ENCODE measurements at regions not wholly inside any gene's neighbourhood (a gene's known extent, or its start where the extent isn't known, plus 50 kb on each side); places are given as distances from the start of the nearest gene placed in this dataset.

DNA sequence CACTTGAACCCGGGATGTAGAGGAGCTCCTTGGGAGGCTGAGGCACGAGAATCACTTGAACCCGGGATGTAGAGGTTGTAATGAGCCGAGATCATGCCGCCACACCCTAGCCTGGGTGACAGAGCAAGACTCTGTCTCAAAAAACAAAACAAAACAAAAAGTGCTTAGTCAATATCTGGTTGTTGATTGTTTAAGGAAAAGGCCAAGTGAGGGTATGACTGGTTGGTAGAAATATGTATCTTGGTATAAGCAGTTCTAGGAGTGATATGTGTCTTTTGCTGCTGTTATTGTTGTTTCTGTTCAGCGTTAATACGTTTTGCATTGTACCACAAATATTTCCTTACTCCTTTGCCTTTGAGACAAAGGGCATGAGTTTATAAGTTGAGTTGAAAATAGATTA is 210.7 kb upstream of the DMRT1 start (continued):
- TF ChIP-seq ZHX2 (IDR thresholded peaks at IDR 0.05; ENCODE audit: low read depth) (no peak), ZHX2 (CRISPR knock-in tag; IDR thresholded peaks at IDR 0.05; ENCODE audit: borderline replicate concordance) (no peak), ZSCAN25 (CRISPR knock-in tag; IDR thresholded peaks at IDR 0.05) (no peak), THAP9 (CRISPR knock-in tag; IDR thresholded peaks at IDR 0.05; ENCODE audit: borderline replicate concordance) (no peak)

- Histone ChIP-seq H3K9ac (ENCODE audit: insufficient read depth, low read depth, low read length) (no peak overlapping the region), H3K27ac (ENCODE audit: extremely low read length, insufficient read depth, low read length) (no peak overlapping the region), H4K20me1 (ENCODE audit: insufficient read depth, low read length) (no peaks in the 10 kb centered on the region), H3K79me2 (ENCODE audit: insufficient read depth, low read length) (no peaks in the 10 kb centered on the region), H3K4me1 (ENCODE audit: insufficient read depth, low read length) (peaks cover 16% of the 10 kb centered on the region), H3K4me3 (replicated peaks in 1 of 3; ENCODE audit: insufficient read depth in 1 of 3, low read depth in 2 of 3, low read length in 3 of 3) (no peak overlapping the region), H2AFZ (ENCODE audit: low read length) (no peak overlapping the region), H3K4me2 (ENCODE audit: low read depth, low read length) (no peak overlapping the region), H3K36me3 (replicated peaks in 1 of 2; ENCODE audit: control insufficient read depth in 1 of 2, insufficient read depth in 2 of 2, low read length in 2 of 2) (no peaks in the 10 kb centered on the region), H3K9me3 (ENCODE audit: low read length) (no peaks in the 10 kb centered on the region), H3K27me3 (ENCODE audit: control insufficient read depth in 1 of 2, insufficient read depth in 2 of 2, low read length in 2 of 2) (no peaks in the 10 kb centered on the region)
- FAIRE-seq (no peak), ATAC-seq (no peak), DNase-seq (ENCODE audit: low spot score) (no peak)
- POLR2A ChIA-PET: interaction anchor here (1.4 kb wide), 1 partner anchor 43 kb away, joined by 3 read pairs; no protein-coding TSS in a partner anchor
- intact Hi-C loops (cut with micrococcal nuclease; ENCODE audit: unreplicated experiment): no loop called here
- WGBS (ENCODE audit: low lambda C conversion rate): 84% methylated on average over 1 of the region's 1 CpG
- CTCF ChIA-PET (ENCODE audit: low intra/inter-chr PET ratio, low total read pairs): no interaction called here
- no TSS peak for BruUV-seq (replicated peaks)
- in situ Hi-C loops (cut with HindIII; ENCODE audit: extremely low pct_ligation_motif_present, low pct_unique_long_range_greater_than_20kb): no loop called here
- TF ChIP-seq NAIF1 (CRISPR knock-in tag; IDR thresholded peaks at IDR 0.05; ENCODE audit: borderline replicate concordance): no peak
- TF ChIP-seq ZNF335 (CRISPR knock-in tag; IDR thresholded peaks at IDR 0.05): no peak
- TF ChIP-seq HOXD1 (CRISPR knock-in tag; IDR thresholded peaks at IDR 0.05): no peak
- no peak for TF ChIP-seq TP53 (CRISPR knock-in tag; conservative IDR thresholded peaks at IDR 0.05)
- TF ChIP-seq, protein P1, sequence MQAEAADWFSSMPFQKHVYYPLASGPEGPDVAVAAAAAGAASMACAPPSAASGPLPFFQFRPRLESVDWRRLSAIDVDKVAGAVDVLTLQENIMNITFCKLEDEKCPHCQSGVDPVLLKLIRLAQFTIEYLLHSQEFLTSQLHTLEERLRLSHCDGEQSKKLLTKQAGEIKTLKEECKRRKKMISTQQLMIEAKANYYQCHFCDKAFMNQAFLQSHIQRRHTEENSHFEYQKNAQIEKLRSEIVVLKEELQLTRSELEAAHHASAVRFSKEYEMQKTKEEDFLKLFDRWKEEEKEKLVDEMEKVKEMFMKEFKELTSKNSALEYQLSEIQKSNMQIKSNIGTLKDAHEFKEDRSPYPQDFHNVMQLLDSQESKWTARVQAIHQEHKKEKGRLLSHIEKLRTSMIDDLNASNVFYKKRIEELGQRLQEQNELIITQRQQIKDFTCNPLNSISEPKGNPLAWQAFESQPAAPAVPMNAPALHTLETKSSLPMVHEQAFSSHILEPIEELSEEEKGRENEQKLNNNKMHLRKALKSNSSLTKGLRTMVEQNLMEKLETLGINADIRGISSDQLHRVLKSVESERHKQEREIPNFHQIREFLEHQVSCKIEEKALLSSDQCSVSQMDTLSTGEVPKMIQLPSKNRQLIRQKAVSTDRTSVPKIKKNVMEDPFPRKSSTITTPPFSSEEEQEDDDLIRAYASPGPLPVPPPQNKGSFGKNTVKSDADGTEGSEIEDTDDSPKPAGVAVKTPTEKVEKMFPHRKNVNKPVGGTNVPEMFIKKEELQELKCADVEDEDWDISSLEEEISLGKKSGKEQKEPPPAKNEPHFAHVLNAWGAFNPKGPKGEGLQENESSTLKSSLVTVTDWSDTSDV (CRISPR knock-in tag; IDR thresholded peaks at IDR 0.05): no peak
- no peak for TF ChIP-seq ZFP1 (CRISPR knock-in tag; IDR thresholded peaks at IDR 0.05)
- no peak for TF ChIP-seq ZNF768 (CRISPR knock-in tag; IDR thresholded peaks at IDR 0.05)
- no peak for TF ChIP-seq MYNN (CRISPR knock-in tag; IDR thresholded peaks at IDR 0.05; ENCODE audit: low read depth)
- TF ChIP-seq ZNF816 (CRISPR knock-in tag; IDR thresholded peaks at IDR 0.05; ENCODE audit: borderline replicate concordance): no peak
- no peak for TF ChIP-seq ZBTB3 (CRISPR knock-in tag; IDR thresholded peaks at IDR 0.05; ENCODE audit: borderline replicate concordance, low read depth)
Measured at GRCh38 chr9:631596-631995, 209.9 kb upstream of the DMRT1 start.

Measured in HepG2 (cell line).